PFSK-1 (cell line): ENCODE measurements at regions not wholly inside any gene's neighbourhood (a gene's known extent, or its start where the extent isn't known, plus 50 kb on each side); places are given as distances from the start of the nearest gene placed in this dataset.

Source experiments
- POLR2AphosphoS5 ChIP-seq: IDR thresholded peaks from 2 replicates; pipeline ENCODE4 v1.6.1; 2012; ENCODE audit warnings: low read depth, mild to moderate bottlenecking, control low read depth, low read length, moderate library complexity
- TAF1 ChIP-seq: IDR thresholded peaks from 2 replicates; pipeline ENCODE4 v1.6.1; 2012; ENCODE audit warnings: low read length, control low read depth, borderline replicate concordance; ENCODE audit not compliant: insufficient read depth

DNA sequence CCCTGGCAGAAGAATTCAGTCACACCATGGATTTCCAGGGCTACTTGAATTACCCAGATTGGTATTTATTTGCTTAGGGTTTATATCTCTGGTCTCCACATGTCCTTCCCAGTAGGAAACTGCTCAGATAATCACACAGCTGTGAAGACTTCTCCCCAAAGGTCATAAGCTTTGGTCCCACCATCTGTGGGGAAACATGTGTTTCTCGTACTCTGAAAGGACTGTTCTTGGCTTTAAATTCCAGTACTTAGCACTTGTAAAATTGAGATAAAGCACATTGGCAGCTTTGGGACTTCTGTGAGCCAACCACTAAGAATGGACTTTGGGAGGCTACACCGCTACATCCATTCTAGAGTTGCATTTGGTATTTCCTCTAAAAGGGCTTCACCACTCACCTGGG is 205.3 kb upstream of the FOXA2 start:
- TF ChIP-seq TAF1 (no peak), POLR2AphosphoS5 (no peak)
